GM19099 (cell line): ENCODE measurements at regions not wholly inside any gene's neighbourhood (a gene's known extent, or its start where the extent isn't known, plus 50 kb on each side); places are given as distances from the start of the nearest gene placed in this dataset.

Source experiments
- POLR2A ChIP-seq: IDR thresholded peaks from 3 replicates; pipeline ENCODE4 v1.6.1; 2011; ENCODE audit warnings: low read depth; ENCODE audit not compliant: insufficient read length; ENCODE audit errors: extremely low read depth

GRCh38 chr4:115491686-115492085 lies 378.3 kb upstream of the NDST4 start:
- no peak for TF ChIP-seq POLR2A

- no peak for TF ChIP-seq POLR2A
Measured at GRCh38 chr4:115489279-115489678, 375.9 kb upstream of the NDST4 start.

GRCh38 chr4:115485402-115485801 lies 372.0 kb upstream of the NDST4 start:
- TF ChIP-seq POLR2A: no peak

GRCh38 chr4:115484479-115484878 lies 371.1 kb upstream of the NDST4 start:
- no peak for TF ChIP-seq POLR2A

GRCh38 chr4:115470763-115471162 lies 357.3 kb upstream of the NDST4 start:
- TF ChIP-seq POLR2A: no peak

- no peak for TF ChIP-seq POLR2A
Measured at GRCh38 chr4:115456231-115456630, 342.8 kb upstream of the NDST4 start.

GRCh38 chr4:115454228-115454627 lies 340.8 kb upstream of the NDST4 start:
- TF ChIP-seq POLR2A: no peak

GRCh38 chr4:115453416-115453815 lies 340.0 kb upstream of the NDST4 start:
- no peak for TF ChIP-seq POLR2A

GRCh38 chr4:115437739-115438138 lies 324.3 kb upstream of the NDST4 start:
- TF ChIP-seq POLR2A: no peak

- TF ChIP-seq POLR2A: no peak
Measured at GRCh38 chr4:115433491-115433890, 320.1 kb upstream of the NDST4 start.

- no peak for TF ChIP-seq POLR2A
Measured at GRCh38 chr4:115430024-115430423, 316.6 kb upstream of the NDST4 start.

- no peak for TF ChIP-seq POLR2A
Measured at GRCh38 chr4:115428455-115428854, 315.0 kb upstream of the NDST4 start.

GRCh38 chr4:115424852-115425251 lies 311.4 kb upstream of the NDST4 start:
- no peak for TF ChIP-seq POLR2A

GRCh38 chr4:115418635-115419396 lies 305.4 kb upstream of the NDST4 start:
- no peak for TF ChIP-seq POLR2A

- no peak for TF ChIP-seq POLR2A
Measured at GRCh38 chr4:115396034-115396433, 282.6 kb upstream of the NDST4 start.

GRCh38 chr4:115376866-115377265 lies 263.4 kb upstream of the NDST4 start:
- no peak for TF ChIP-seq POLR2A

- no peak for TF ChIP-seq POLR2A
Measured at GRCh38 chr4:115374621-115375020, 261.2 kb upstream of the NDST4 start.
